MCF 10A (cell line): ENCODE measurements at regions not wholly inside any gene's neighbourhood (a gene's known extent, or its start where the extent isn't known, plus 50 kb on each side); places are given as distances from the start of the nearest gene placed in this dataset.
"Not testable (repeated sequence)": the region's sequence is repeated elsewhere in the genome, so short reads cannot be mapped to it uniquely, and the experiment has no call there.

ENCODE experiments used
- BruUV-seq: library from RNA; stranded (reverse); fragments of 400-500 nt; replicated peaks from 2 replicates; lab custom pipeline; 2021; lab: Mats Ljungman, UMichigan
- CTCF ChIA-PET: fragments of 300-600 bp; sonication (Branson Sonifier 250); formaldehyde crosslinking; extraction: SDS; loops from one replicate; lab custom pipeline; 2021; ENCODE audit warnings: antibody characterized with exemption, inconsistent platforms; lab: Yijun Ruan, JAX
- POLR2A ChIA-PET: fragments of 300-600, 350-650 bp; sonication (Branson Sonifier 250); formaldehyde crosslinking; extraction: SDS; loops from one replicate; lab custom pipeline; 2020; ENCODE audit warnings: antibody characterized with exemption, inconsistent platforms; lab: Yijun Ruan, JAX
- DNase-seq: peaks from one replicate; pipeline ENCODE4 v3.0.0-alpha.2; 2018; ENCODE audit not compliant: unreplicated experiment
- H3K27ac Mint-ChIP-seq: one replicate; pipeline ENCODE4 v1.8.0; 2022; ENCODE audit warnings: mild to moderate bottlenecking, low read depth, mixed read lengths; ENCODE audit not compliant: unreplicated experiment
- H3K27me3 Mint-ChIP-seq: one replicate; pipeline ENCODE4 v1.8.0; 2022; ENCODE audit warnings: mixed read lengths; ENCODE audit not compliant: insufficient read depth, unreplicated experiment
- H3K36me3 Mint-ChIP-seq: one replicate; pipeline ENCODE4 v1.8.0; 2022; ENCODE audit warnings: mild to moderate bottlenecking, moderate library complexity, mixed read lengths; ENCODE audit not compliant: insufficient read depth, unreplicated experiment
- H3K4me1 Mint-ChIP-seq: one replicate; pipeline ENCODE4 v1.8.0; 2022; ENCODE audit warnings: mixed read lengths; ENCODE audit not compliant: insufficient read depth, unreplicated experiment
- H3K4me3 Mint-ChIP-seq: one replicate; pipeline ENCODE4 v1.8.0; 2022; ENCODE audit warnings: mild to moderate bottlenecking, moderate library complexity, mixed read lengths; ENCODE audit not compliant: unreplicated experiment
- H3K9me3 Mint-ChIP-seq: one replicate; pipeline ENCODE4 v1.8.0; 2022; ENCODE audit warnings: mixed read lengths; ENCODE audit not compliant: unreplicated experiment
- intact Hi-C: fragments of 100-400 bp; cut with micrococcal nuclease; formaldehyde crosslinking; loops from 2 replicates; pipeline ENCODE4 v1.14.1; 2022
- TF ChIP-seq, protein P1 (sequence below): fragments of 200-600 bp; IDR thresholded peaks from one replicate; pipeline ENCODE4 v1.8.0; 2022; ENCODE audit warnings: antibody characterized with exemption, mild to moderate bottlenecking; ENCODE audit not compliant: unreplicated experiment

DNA sequence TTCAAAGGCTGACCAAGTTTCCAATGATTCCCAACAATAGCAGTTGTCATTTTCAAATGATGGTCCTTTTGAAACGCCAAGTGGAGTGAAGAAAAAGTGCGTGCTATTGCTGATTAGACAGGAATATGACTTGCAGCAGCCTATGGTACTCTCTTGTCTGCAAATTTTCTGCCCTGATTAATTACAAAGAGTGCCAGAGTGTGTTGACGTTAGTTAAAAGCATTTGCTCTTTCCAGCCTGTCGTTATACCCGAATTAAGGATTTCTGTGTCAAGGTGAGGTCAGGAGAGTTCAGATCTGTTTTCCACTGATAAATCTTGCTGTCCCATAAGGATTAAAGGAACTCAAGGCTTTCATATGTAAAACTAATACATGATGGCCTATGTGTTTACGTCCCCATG lies 75.0 kb upstream of the ADAMTS18 start:
- no peak for DNase-seq
- Mint-ChIP-seq H3K9me3 (no peaks in the 10 kb centered on the region), H3K4me3 (no peak overlapping the region), H3K4me1 (no peaks in the 10 kb centered on the region), H3K27ac (no peak overlapping the region), H3K27me3 (peaks cover 15% of the 10 kb centered on the region), H3K36me3 (no peaks in the 10 kb centered on the region)
- intact Hi-C loops, result no loop called here
- TF ChIP-seq, protein P1, sequence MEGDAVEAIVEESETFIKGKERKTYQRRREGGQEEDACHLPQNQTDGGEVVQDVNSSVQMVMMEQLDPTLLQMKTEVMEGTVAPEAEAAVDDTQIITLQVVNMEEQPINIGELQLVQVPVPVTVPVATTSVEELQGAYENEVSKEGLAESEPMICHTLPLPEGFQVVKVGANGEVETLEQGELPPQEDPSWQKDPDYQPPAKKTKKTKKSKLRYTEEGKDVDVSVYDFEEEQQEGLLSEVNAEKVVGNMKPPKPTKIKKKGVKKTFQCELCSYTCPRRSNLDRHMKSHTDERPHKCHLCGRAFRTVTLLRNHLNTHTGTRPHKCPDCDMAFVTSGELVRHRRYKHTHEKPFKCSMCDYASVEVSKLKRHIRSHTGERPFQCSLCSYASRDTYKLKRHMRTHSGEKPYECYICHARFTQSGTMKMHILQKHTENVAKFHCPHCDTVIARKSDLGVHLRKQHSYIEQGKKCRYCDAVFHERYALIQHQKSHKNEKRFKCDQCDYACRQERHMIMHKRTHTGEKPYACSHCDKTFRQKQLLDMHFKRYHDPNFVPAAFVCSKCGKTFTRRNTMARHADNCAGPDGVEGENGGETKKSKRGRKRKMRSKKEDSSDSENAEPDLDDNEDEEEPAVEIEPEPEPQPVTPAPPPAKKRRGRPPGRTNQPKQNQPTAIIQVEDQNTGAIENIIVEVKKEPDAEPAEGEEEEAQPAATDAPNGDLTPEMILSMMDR, result no peak
- CTCF ChIA-PET, result no interaction called here
- no TSS peak for BruUV-seq
- POLR2A ChIA-PET, result no interaction called here

DNA sequence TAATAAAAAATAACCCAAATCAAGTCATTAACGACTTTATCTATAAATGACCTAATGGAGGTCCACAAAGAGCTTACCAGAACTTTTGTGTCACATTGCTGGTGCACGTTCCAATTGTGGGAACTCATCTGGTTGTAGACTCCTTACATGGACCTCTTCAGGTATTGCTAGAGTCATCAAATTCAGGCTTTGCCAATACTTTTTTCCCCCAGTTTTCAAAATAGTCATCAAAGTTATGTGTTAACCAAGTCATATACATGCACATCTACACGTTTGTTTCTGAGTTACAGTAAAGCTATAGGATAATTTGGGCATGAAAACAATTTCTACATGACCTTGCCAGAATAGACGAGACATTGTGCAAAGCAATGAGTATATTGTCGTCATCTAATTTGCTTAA lies 76.2 kb upstream of the ADAMTS18 start:
- ChIA-PET POLR2A (no interaction called here), CTCF (interaction anchor here (0.6 to 0.8 kb wide), 3 partner anchors 19 to 274 kb away, joined by 3 read pairs; no protein-coding TSS in a partner anchor)
- Mint-ChIP-seq H3K4me1 (no peaks in the 10 kb centered on the region), H3K27ac (no peak overlapping the region), H3K9me3 (no peaks in the 10 kb centered on the region), H3K4me3 (no peak overlapping the region), H3K36me3 (no peaks in the 10 kb centered on the region), H3K27me3 (peaks cover 15% of the 10 kb centered on the region)
- TF ChIP-seq, protein P1, result no peak
- DNase-seq, result no peak
- BruUV-seq, result no TSS peak
- intact Hi-C loops, result no loop called here

DNA sequence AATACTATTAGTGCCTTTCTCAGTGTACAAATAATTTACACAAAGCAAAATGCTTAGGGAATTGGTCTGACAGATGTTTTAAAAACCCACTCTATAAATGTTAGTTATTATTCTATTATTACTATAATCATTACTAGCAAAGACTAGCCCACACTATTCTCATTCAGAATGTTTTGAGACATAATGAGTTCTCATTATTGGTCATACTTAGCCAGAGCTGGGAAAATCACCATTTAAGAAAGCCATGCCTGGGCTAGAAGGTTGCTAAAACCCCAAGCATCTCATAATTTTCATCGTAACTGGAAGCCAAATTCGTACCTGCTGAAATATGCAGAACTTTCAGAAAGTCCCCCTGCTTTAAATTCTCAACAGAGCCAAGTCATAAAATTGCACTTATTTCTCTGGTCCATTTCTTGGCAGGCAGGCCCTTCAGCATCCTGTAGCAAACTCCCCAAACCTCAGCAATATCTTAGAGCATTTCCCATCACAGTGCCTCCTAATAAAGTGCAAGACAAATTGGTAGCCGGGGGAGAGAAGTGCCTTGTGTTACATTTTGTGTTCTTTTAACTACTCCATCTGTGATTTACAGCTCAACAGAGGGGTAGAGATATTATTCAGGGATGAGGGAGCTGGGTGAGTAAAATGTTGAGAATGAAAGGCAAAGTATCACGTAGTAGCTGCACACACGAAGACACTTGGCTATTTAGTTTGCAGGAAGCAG lies 79.8 kb upstream of the ADAMTS18 start:
- Mint-ChIP-seq H3K4me3 (no peak overlapping the region), H3K9me3 (no peaks in the 10 kb centered on the region), H3K4me1 (no peaks in the 10 kb centered on the region), H3K27ac (no peak overlapping the region), H3K36me3 (no peaks in the 10 kb centered on the region), H3K27me3 (peaks cover 15% of the 10 kb centered on the region)
- no peak for DNase-seq
- ChIA-PET CTCF (interaction anchor here (0.8 kb wide), 1 partner anchor 35 kb away, joined by 3 read pairs; no protein-coding TSS in a partner anchor), POLR2A (no interaction called here)
- TF ChIP-seq, protein P1, result no peak
- BruUV-seq, result no TSS peak
- intact Hi-C loops, result no loop called here

DNA sequence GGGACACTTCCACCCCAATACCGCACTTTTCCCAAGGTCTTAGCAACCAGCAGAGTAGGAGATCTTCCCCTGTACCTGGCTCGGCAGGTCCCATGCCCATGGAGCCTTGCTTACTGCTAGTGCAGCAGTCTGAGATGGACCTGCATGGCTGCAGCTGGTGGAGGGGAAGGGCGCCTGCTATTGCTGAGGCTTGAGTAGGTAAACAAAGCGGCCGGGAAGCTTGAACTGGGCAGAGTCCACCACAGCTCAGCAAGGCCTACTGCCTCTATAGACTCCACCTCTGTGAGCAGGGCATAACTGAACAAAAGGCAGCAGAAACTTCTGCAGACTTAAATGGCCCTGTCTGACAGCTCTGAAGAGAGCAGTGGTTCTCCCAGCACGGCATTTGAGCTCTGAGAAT lies 90.4 kb upstream of the ADAMTS18 start:
- POLR2A ChIA-PET, H3K4me1 Mint-ChIP-seq, H3K36me3 Mint-ChIP-seq, DNase-seq, H3K27ac Mint-ChIP-seq, H3K4me3 Mint-ChIP-seq, intact Hi-C loops, CTCF ChIA-PET, H3K9me3 Mint-ChIP-seq, BruUV-seq: not testable (repeated sequence)
- peaks cover 24% of the 10 kb centered on the region for H3K27me3 Mint-ChIP-seq
